Skeletal muscle satellite cell (primary cell): ENCODE measurements at regions not wholly inside any gene's neighbourhood (a gene's known extent, or its start where the extent isn't known, plus 50 kb on each side); places are given as distances from the start of the nearest gene placed in this dataset.
"Not testable (repeated sequence)": the region's sequence is repeated elsewhere in the genome, so short reads cannot be mapped to it uniquely, and the experiment has no call there.

ENCODE experiments used
- H3K27me3 ChIP-seq: 2 replicates; pipeline ENCODE4 v1.7.0; 2013; ENCODE audit warnings: low read length; ENCODE audit not compliant: control insufficient read depth, insufficient read depth
- H3K36me3 ChIP-seq: 2 replicates; pipeline ENCODE4 v1.7.0; 2013; ENCODE audit warnings: mild to moderate bottlenecking, control low read depth, low read length; ENCODE audit not compliant: insufficient read depth
- H3K4me1 ChIP-seq: 2 replicates; pipeline ENCODE4 v1.7.0; 2013; ENCODE audit warnings: low read length; ENCODE audit not compliant: control insufficient read depth, insufficient read depth
- H3K4me2 ChIP-seq: 2 replicates; pipeline ENCODE4 v1.7.0; 2013; ENCODE audit warnings: mild to moderate bottlenecking, low read length
- H3K4me3 ChIP-seq: 2 replicates; pipeline ENCODE4 v1.7.0; 2013; ENCODE audit warnings: low read length
- H3K9ac ChIP-seq: 2 replicates; pipeline ENCODE4 v1.7.0; 2013; ENCODE audit warnings: mild to moderate bottlenecking, low read depth, low read length, moderate library complexity
- H3K9me3 ChIP-seq: replicated peaks from 2 replicates; pipeline ENCODE4 v1.7.0; 2013; ENCODE audit warnings: mild to moderate bottlenecking, control low read depth, low read length

DNA sequence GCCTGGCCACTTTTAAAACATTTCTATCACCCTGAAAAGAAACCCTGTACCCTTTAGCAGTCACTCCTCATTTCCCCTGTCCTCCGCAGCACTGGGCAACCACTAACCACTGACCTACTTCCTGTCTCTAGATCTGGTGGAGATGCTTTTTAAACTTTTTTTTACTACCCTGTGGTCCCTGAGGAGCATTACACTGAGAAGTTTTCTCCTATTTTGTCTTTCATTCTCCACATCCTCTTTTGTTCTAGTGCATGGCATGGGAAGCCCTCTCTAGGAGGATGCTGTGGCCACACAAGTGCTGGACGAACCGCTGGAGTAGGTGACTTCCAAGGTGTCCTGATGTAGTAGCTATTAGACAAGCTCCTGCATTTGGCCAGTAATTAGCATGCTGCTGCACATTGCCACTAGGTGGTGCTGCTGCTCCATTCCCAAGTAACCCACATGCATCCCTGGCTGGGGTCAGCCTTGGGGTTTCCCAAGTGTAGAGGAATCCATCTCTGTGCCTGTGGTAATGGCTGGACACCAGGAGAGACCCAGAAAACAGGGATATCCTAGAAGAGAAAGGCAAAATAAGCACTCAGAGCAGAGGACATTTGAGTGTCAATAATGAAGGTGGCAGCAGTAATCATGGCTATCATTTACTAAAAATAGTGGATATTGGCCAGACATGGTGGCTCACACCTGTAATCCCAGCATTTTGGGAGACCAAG lies 143.8 kb upstream of the CRHR1 start:
- Histone ChIP-seq H3K36me3 (peaks cover 5% of the 10 kb centered on the region), H3K4me3 (no peak overlapping the region), H3K4me2 (no peak overlapping the region), H3K9me3 (no peaks in the 10 kb centered on the region), H3K9ac (no peak overlapping the region), H3K27me3 (peaks cover 10% of the 10 kb centered on the region), H3K4me1 (no peaks in the 10 kb centered on the region)

DNA sequence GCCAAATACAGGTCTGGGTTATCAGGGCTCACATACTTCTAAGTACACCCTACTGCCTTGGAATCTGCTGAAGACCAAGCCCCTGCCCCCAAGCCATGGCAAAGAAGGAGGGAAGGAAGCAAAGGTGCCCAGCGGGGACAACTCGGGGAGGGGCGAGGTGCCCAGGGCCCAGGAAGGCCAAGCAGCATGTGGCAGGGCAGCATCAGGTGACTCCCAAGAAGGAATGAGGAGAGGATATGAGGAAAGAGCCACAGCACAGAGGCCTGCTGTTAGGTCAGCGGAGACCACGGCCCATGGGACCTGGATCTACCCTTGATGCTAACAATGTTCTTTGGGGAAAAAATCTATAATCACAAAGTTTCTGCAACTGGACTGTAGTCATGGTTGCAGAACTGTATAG lies 142.6 kb upstream of the CRHR1 start:
- Histone ChIP-seq H3K36me3 (no peaks in the 10 kb centered on the region), H3K4me2 (no peak overlapping the region), H3K9me3 (no peaks in the 10 kb centered on the region), H3K4me1 (no peaks in the 10 kb centered on the region), H3K27me3 (peaks cover 23% of the 10 kb centered on the region), H3K4me3 (no peak overlapping the region), H3K9ac (no peak overlapping the region)

DNA sequence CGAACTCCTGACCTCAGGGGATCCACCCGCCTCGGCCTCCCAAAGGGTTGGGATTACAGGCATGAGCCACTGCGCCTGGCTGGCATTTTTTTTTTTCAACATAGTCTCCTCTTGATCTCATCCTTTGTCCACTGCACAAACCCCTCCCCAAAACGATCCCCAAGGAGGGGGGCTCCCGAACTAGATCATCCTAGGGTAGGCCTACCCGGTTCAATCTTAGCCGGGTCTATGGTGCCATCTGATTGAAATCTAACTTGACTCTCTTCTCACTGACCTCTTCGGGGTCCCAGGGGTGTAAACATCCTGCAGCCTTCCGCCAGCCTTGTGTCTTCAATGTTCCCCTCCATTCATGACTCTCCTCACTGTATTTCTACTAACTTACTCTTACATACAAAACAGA lies 140.5 kb upstream of the CRHR1 start:
- H3K27me3 ChIP-seq = peaks cover 41% of the 10 kb centered on the region
- H3K4me1 ChIP-seq = no peaks in the 10 kb centered on the region

DNA sequence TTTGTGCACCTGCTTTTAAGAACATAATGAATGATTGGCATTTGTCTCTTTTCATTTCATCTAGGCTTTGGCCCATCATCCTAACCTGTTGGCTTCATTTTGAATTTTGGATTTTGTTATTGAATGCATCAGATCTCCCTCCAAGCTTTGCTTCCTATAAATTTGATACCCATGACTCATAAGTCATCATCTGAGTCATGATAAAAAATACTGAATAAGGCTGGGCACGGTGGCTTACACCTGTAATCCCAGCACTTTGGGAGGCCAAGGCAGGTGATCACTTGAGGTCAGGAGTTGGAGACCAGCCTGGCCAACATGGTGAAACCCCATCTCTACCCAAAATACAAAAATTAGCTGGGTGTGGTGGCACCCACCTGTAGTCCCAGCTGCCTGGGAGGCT lies 139.5 kb upstream of the CRHR1 start:
- H3K4me3 ChIP-seq, H3K9me3 ChIP-seq, H3K4me1 ChIP-seq, H3K9ac ChIP-seq, H3K36me3 ChIP-seq, H3K4me2 ChIP-seq: not testable (repeated sequence)
- H3K27me3 ChIP-seq = peaks cover 47% of the 10 kb centered on the region

More for the DNA sequence above, 140.5 kb upstream of the CRHR1 start:
- H3K9me3 ChIP-seq = no peaks in the 10 kb centered on the region
- H3K4me3 ChIP-seq = no peak overlapping the region
- no peak overlapping the region for H3K9ac ChIP-seq
- no peak overlapping the region for H3K4me2 ChIP-seq
- no peaks in the 10 kb centered on the region for H3K36me3 ChIP-seq

GRCh38 chr17:45645330-45645729 lies 138.8 kb upstream of the CRHR1 start:
- peaks cover 54% of the 10 kb centered on the region for H3K27me3 ChIP-seq
- no peaks in the 10 kb centered on the region for H3K36me3 ChIP-seq
- no peaks in the 10 kb centered on the region for H3K9me3 ChIP-seq
- H3K4me1 ChIP-seq = no peaks in the 10 kb centered on the region
- H3K4me3 ChIP-seq = no peak overlapping the region
- no peak overlapping the region for H3K4me2 ChIP-seq
- no peak overlapping the region for H3K9ac ChIP-seq

GRCh38 chr17:45646288-45646988 lies 137.7 kb upstream of the CRHR1 start:
- Histone ChIP-seq H3K36me3 (no peaks in the 10 kb centered on the region), H3K27me3 (peaks cover 65% of the 10 kb centered on the region), H3K4me2 (no peak overlapping the region), H3K9me3 (no peaks in the 10 kb centered on the region), H3K4me3 (no peak overlapping the region), H3K4me1 (no peaks in the 10 kb centered on the region), H3K9ac (no peak overlapping the region)

GRCh38 chr17:45648642-45649041 lies 135.5 kb upstream of the CRHR1 start:
- no peak overlapping the region for H3K4me2 ChIP-seq
- H3K9ac ChIP-seq = no peak overlapping the region
- no peaks in the 10 kb centered on the region for H3K36me3 ChIP-seq
- peaks cover 66% of the 10 kb centered on the region for H3K27me3 ChIP-seq
- no peaks in the 10 kb centered on the region for H3K4me1 ChIP-seq
- H3K9me3 ChIP-seq = no peaks in the 10 kb centered on the region
- H3K4me3 ChIP-seq = no peak overlapping the region

DNA sequence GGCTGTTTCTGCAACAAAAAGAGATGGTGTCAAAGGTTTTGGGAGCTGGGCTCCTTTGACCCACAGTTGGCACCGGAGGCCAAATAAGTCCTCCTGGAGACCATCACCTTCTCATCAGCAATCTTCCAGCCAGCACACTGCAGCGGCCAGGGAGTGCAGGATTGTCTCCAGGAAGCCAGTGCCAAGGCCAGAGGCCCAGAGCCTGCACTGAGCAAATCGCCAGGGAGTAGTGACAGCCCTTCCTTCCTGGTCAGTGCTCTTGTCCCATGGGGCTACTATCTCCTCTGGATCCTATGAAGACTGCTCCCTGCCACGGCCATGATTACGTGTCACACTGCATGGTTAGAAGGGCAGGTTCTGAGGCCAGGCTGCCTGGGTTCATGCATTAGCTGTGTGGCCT lies 134.3 kb upstream of the CRHR1 start:
- Histone ChIP-seq H3K4me3 (no peak overlapping the region), H3K9me3 (no peaks in the 10 kb centered on the region), H3K4me1 (no peaks in the 10 kb centered on the region), H3K9ac (no peak overlapping the region), H3K27me3 (peaks cover 67% of the 10 kb centered on the region), H3K4me2 (no peak overlapping the region), H3K36me3 (no peaks in the 10 kb centered on the region)

GRCh38 chr17:45650561-45650960 lies 133.6 kb upstream of the CRHR1 start:
- no peak overlapping the region for H3K9ac ChIP-seq
- H3K4me3 ChIP-seq = no peak overlapping the region
- no peaks in the 10 kb centered on the region for H3K9me3 ChIP-seq
- H3K4me2 ChIP-seq = no peak overlapping the region
- H3K36me3 ChIP-seq = no peaks in the 10 kb centered on the region
- H3K27me3 ChIP-seq = peaks cover 66% of the 10 kb centered on the region
- H3K4me1 ChIP-seq = no peaks in the 10 kb centered on the region

DNA sequence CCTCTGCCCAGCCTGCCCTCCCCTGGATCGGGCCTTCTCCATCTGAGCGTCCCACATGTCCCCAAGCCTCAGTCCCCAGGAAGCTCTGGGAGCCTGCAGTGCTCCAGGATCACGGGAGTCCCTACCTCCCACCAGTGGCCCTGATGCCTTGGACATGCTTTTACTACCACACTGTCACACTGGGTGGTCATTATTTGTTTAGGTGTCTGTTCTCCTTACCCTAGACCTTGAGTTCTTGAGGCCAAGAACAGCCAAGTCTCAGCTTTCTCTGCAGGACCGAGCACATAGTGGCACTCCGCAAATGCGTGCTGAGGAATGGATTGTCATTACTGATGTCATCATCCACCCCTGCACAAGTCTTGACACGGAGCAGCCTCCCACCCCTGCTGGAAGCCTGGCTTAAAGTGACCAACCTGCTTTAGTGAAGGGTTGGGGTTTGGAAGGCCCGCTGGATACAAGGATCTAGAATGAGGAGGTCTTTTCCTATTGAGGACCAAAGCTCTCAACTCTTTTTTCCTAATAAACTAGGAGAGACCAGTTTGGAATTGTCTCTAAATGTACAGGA lies 132.9 kb upstream of the CRHR1 start:
- H3K36me3 ChIP-seq = no peaks in the 10 kb centered on the region
- no peaks in the 10 kb centered on the region for H3K9me3 ChIP-seq
- H3K9ac ChIP-seq = no peak overlapping the region
- no peaks in the 10 kb centered on the region for H3K4me1 ChIP-seq
- H3K27me3 ChIP-seq = peaks cover 60% of the 10 kb centered on the region
- no peak overlapping the region for H3K4me2 ChIP-seq
- H3K4me3 ChIP-seq = no peak overlapping the region

- Histone ChIP-seq H3K27me3 (peaks cover 44% of the 10 kb centered on the region), H3K36me3 (no peaks in the 10 kb centered on the region), H3K4me3 (no peak overlapping the region), H3K9me3 (no peaks in the 10 kb centered on the region), H3K4me2 (no peak overlapping the region), H3K4me1 (no peaks in the 10 kb centered on the region), H3K9ac (no peak overlapping the region)
Measured at GRCh38 chr17:45653616-45654015, 130.5 kb upstream of the CRHR1 start.
